ENCODE measurements at regions not wholly inside any gene's neighbourhood (a gene's known extent, or its start where the extent isn't known, plus 50 kb on each side); places are given as distances from the start of the nearest gene placed in this dataset.

GRCh38 chr16:9206156-9206555 lies 114.7 kb downstream of the HAPSTR1 start:
- no peak for TF ChIP-seq OSR1 (CRISPR knock-in tag; IDR thresholded peaks at IDR 0.05)
- no peak for TF ChIP-seq TSHZ2 (CRISPR knock-in tag; IDR thresholded peaks at IDR 0.05)
- TF ChIP-seq POU6F1 (CRISPR knock-in tag; IDR thresholded peaks at IDR 0.05; ENCODE audit: borderline replicate concordance, low read depth) = no peak
- TF ChIP-seq BACH2 (CRISPR knock-in tag; IDR thresholded peaks at IDR 0.05; ENCODE audit: borderline replicate concordance) = no peak
- TF ChIP-seq ZNF565 (CRISPR knock-in tag; conservative IDR thresholded peaks at IDR 0.05; ENCODE audit: low read depth) = no peak
- TF ChIP-seq PPARA (CRISPR knock-in tag; IDR thresholded peaks at IDR 0.05; ENCODE audit: borderline replicate concordance) = no peak
- no peak for TF ChIP-seq ZNF8 (CRISPR knock-in tag; IDR thresholded peaks at IDR 0.05)
- TF ChIP-seq CSRNP3 (CRISPR knock-in tag; IDR thresholded peaks at IDR 0.05) = no peak
- no peak for TF ChIP-seq RARB (CRISPR knock-in tag; IDR thresholded peaks at IDR 0.05)
- TF ChIP-seq ZC3H10 (CRISPR knock-in tag; IDR thresholded peaks at IDR 0.05) = no peak
- no peak for TF ChIP-seq ARNTL (CRISPR knock-in tag; IDR thresholded peaks at IDR 0.05; ENCODE audit: borderline replicate concordance, low read depth)
- TF ChIP-seq GLIS3 (CRISPR knock-in tag; IDR thresholded peaks at IDR 0.05) = no peak
- no peak for TF ChIP-seq ZFP30 (CRISPR knock-in tag; IDR thresholded peaks at IDR 0.05)
- TF ChIP-seq TCF4 (CRISPR knock-in tag; IDR thresholded peaks at IDR 0.05; ENCODE audit: borderline replicate concordance) = no peak
- TF ChIP-seq SNAI2 (CRISPR knock-in tag; IDR thresholded peaks at IDR 0.05) = no peak
- no peak for TF ChIP-seq CSDC2 (CRISPR knock-in tag; IDR thresholded peaks at IDR 0.05)
- no peak for ATAC-seq

- TF ChIP-seq CSDC2 (CRISPR knock-in tag; IDR thresholded peaks at IDR 0.05) (no peak), TSHZ2 (CRISPR knock-in tag; IDR thresholded peaks at IDR 0.05) (no peak), ZNF8 (CRISPR knock-in tag; IDR thresholded peaks at IDR 0.05) (no peak)
Measured at GRCh38 chr16:9212621-9213020, 121.2 kb downstream of the HAPSTR1 start.

GRCh38 chr16:9219813-9220212 lies 128.4 kb downstream of the HAPSTR1 start:
- no peak for ATAC-seq
- TF ChIP-seq TOX (CRISPR knock-in tag; IDR thresholded peaks at IDR 0.05; ENCODE audit: borderline replicate concordance) (no peak), CSDC2 (CRISPR knock-in tag; IDR thresholded peaks at IDR 0.05) (no peak), ZFP30 (CRISPR knock-in tag; IDR thresholded peaks at IDR 0.05) (no peak), ZNF70 (CRISPR knock-in tag; IDR thresholded peaks at IDR 0.05) (no peak), ESRRG (CRISPR knock-in tag; IDR thresholded peaks at IDR 0.05) (no peak), CREB5 (CRISPR knock-in tag; IDR thresholded peaks at IDR 0.05; ENCODE audit: low read depth) (no peak), ZC3H10 (CRISPR knock-in tag; IDR thresholded peaks at IDR 0.05) (no peak), RARB (CRISPR knock-in tag; IDR thresholded peaks at IDR 0.05) (no peak), ZFP3 (CRISPR knock-in tag; IDR thresholded peaks at IDR 0.05) (no peak), BACH2 (CRISPR knock-in tag; IDR thresholded peaks at IDR 0.05; ENCODE audit: borderline replicate concordance) (no peak), POU6F1 (CRISPR knock-in tag; IDR thresholded peaks at IDR 0.05; ENCODE audit: borderline replicate concordance, low read depth) (no peak), ZNF8 (CRISPR knock-in tag; IDR thresholded peaks at IDR 0.05) (no peak), TSHZ2 (CRISPR knock-in tag; IDR thresholded peaks at IDR 0.05) (no peak), TCF4 (CRISPR knock-in tag; IDR thresholded peaks at IDR 0.05; ENCODE audit: borderline replicate concordance) (no peak), ZNF565 (CRISPR knock-in tag; conservative IDR thresholded peaks at IDR 0.05; ENCODE audit: low read depth) (no peak), ISL1 (CRISPR knock-in tag; IDR thresholded peaks at IDR 0.05) (no peak), ARNTL (CRISPR knock-in tag; IDR thresholded peaks at IDR 0.05; ENCODE audit: borderline replicate concordance, low read depth) (no peak)

More at GRCh38 chr16:9212621-9213020, 121.2 kb downstream of the HAPSTR1 start:
- ATAC-seq = no peak

All from SK-N-SH treated with all-trans-retinoic acid at 6 μM for 48 hours (cell line).